HCT116 (cell line): ENCODE measurements at regions not wholly inside any gene's neighbourhood (a gene's known extent, or its start where the extent isn't known, plus 50 kb on each side); places are given as distances from the start of the nearest gene placed in this dataset.
"Not testable (repeated sequence)": the region's sequence is repeated elsewhere in the genome, so short reads cannot be mapped to it uniquely, and the experiment has no call there.

Experiments used
- ATAC-seq: fragments of 200-7000 bp; cut with Tn5 transposase; 2 replicates; pipeline ENCODE4 v1.9.1; 2020; ENCODE audit warnings: mild to moderate bottlenecking, moderate library complexity
- BruUV-seq: library from RNA; stranded (reverse); fragments of 400-500 nt; replicated peaks from 2 replicates; lab custom pipeline; 2021; lab: Mats Ljungman, UMichigan
- CTCF ChIA-PET: fragments of 300-600 bp; sonication (Branson Sonifier 250); formaldehyde crosslinking; loops from one replicate; lab custom pipeline; 2021; ENCODE audit warnings: antibody characterized with exemption; lab: Charles Lee
- POLR2A ChIA-PET: fragments of 300-600, 350-600 bp; sonication (Branson Sonifier 250); formaldehyde crosslinking; loops from one replicate; lab custom pipeline; 2021; ENCODE audit warnings: antibody characterized with exemption; lab: Charles Lee
- RAD21 ChIA-PET, 2 experiments: fragments of 300-600 bp; sonication (Branson Sonifier 250); formaldehyde crosslinking; loops; one replicate each; lab custom pipeline; 2023; ENCODE audit warnings: low total read pairs in 2 of 2; ENCODE audit not compliant: uncharacterized antibody in 2 of 2, unreplicated experiment in 2 of 2, low non-redundant PET in 1 of 2; lab: Charles Lee
- DNase-seq: peaks from one replicate; pipeline ENCODE4 v3.0.0-alpha.2; 2010; ENCODE audit warnings: low read depth, low spot score
- H2AFZ ChIP-seq: fragments of 200-600 bp; shearing (Covaris generic), sonication (generic); 2 replicates; pipeline ENCODE4 v1.6.1; 2017; ENCODE audit warnings: low read depth, mixed run types, mixed read lengths, antibody characterized with exemption, low read length; ENCODE audit not compliant: poor library complexity, severe bottlenecking
- H3K27ac ChIP-seq: 2 replicates; pipeline ENCODE4 v1.5.1; 2012; ENCODE audit warnings: low read depth, low read length
- H3K27me3 ChIP-seq: fragments of 200-600 bp; sonication (generic); 2 replicates; pipeline ENCODE4 v1.6.1; 2016; ENCODE audit warnings: mixed run types, low read length, mixed read lengths; ENCODE audit not compliant: insufficient read depth
- H3K36me3 ChIP-seq, 2 experiments: fragments of 200-500 bp in 1 of 2; fragments of 200-600 bp in 1 of 2; sonication (Bioruptor generic) in 1 of 2; sonication (generic) in 1 of 2; 2 replicates each; pipeline versions ENCODE4 v1.5.1 to v1.6.1; 2014 to 2016; ENCODE audit warnings: low read length in 2 of 2, inconsistent platforms in 1 of 2, mixed read lengths in 1 of 2, mixed run types in 1 of 2; ENCODE audit not compliant: insufficient read depth in 2 of 2, control insufficient read depth in 1 of 2
- H3K4me1 ChIP-seq, 2 experiments: fragments of 200-600 bp in 1 of 2; sonication (generic) in 1 of 2; 2 replicates each; pipeline versions ENCODE4 v1.5.1 to v1.6.1; 2012 to 2017; ENCODE audit warnings: low read length in 2 of 2, inconsistent platforms in 1 of 2, mild to moderate bottlenecking in 1 of 2, mixed read lengths in 1 of 2, mixed run types in 1 of 2, moderate library complexity in 1 of 2; ENCODE audit not compliant: insufficient read depth in 2 of 2, control insufficient read depth in 1 of 2
- H3K4me2 ChIP-seq: fragments of 200-600 bp; sonication (generic); 2 replicates; pipeline ENCODE4 v1.6.1; 2017; ENCODE audit warnings: mixed run types, low read length, mixed read lengths
- H3K4me3 ChIP-seq, 2 experiments: fragments of 200-600 bp in 1 of 2; sonication (generic) in 1 of 2; replicated peaks in 1 of 2; 2 replicates each; pipeline ENCODE4 v1.5.1; 2011 to 2016; ENCODE audit warnings: low read length in 2 of 2, control low read depth in 1 of 2, low read depth in 1 of 2, mild to moderate bottlenecking in 1 of 2, mixed read lengths in 1 of 2, mixed run types in 1 of 2
- H3K79me2 ChIP-seq: fragments of 200-600 bp; sonication (generic); 2 replicates; pipeline ENCODE4 v1.6.1; 2017; ENCODE audit warnings: mild to moderate bottlenecking, mixed run types, low read length, moderate library complexity, mixed read lengths; ENCODE audit not compliant: insufficient read depth
- H3K9ac ChIP-seq: fragments of 200-600 bp; sonication (generic); 2 replicates; pipeline ENCODE4 v1.6.1; 2016; ENCODE audit warnings: low read length, mixed read lengths
- H3K9me2 ChIP-seq: fragments of 200-600 bp; sonication (generic), shearing (Covaris generic); 2 replicates; pipeline ENCODE4 v1.6.1; 2017; ENCODE audit warnings: mixed run types, mild to moderate bottlenecking, moderate library complexity; ENCODE audit not compliant: insufficient read depth
- H3K9me3 ChIP-seq, 2 experiments: fragments of 200-500 bp in 1 of 2; fragments of 200-600 bp in 1 of 2; sonication (Bioruptor generic) in 1 of 2; sonication (generic) in 1 of 2; 2 replicates each; pipeline ENCODE4 v1.6.1; 2014 to 2017; ENCODE audit warnings: low read length in 2 of 2, mixed read lengths in 2 of 2, inconsistent platforms in 1 of 2, low read depth in 1 of 2, mild to moderate bottlenecking in 1 of 2, mixed run types in 1 of 2, moderate library complexity in 1 of 2; ENCODE audit not compliant: control insufficient read depth in 1 of 2, insufficient read depth in 1 of 2
- H4K20me1 ChIP-seq: fragments of 200-600 bp; sonication (generic), shearing (Covaris generic); 2 replicates; pipeline ENCODE4 v1.6.1; 2017; ENCODE audit warnings: mixed run types, mild to moderate bottlenecking, moderate library complexity; ENCODE audit not compliant: insufficient read depth
- ATF3 ChIP-seq: IDR thresholded peaks from 2 replicates; pipeline ENCODE4 v1.6.1; 2012
- CEBPB ChIP-seq: IDR thresholded peaks from 2 replicates; pipeline ENCODE4 v1.6.1; 2012; ENCODE audit warnings: low read depth
- CTCF ChIP-seq, 3 experiments: fragments of 200-600 bp in 1 of 3; sonication (generic) in 1 of 3; IDR thresholded peaks in 2 of 3; conservative IDR thresholded peaks in 1 of 3; 2 replicates each; pipeline ENCODE4 v1.5.1; 2012 to 2017; ENCODE audit warnings: low read depth in 2 of 3, low read length in 2 of 3, antibody characterized with exemption in 1 of 3, borderline replicate concordance in 1 of 3, control low read depth in 1 of 3, mild to moderate bottlenecking in 1 of 3, mixed read lengths in 1 of 3, mixed run types in 1 of 3, moderate library complexity in 1 of 3; ENCODE audit not compliant: insufficient read depth in 1 of 3
- EGR1 ChIP-seq: IDR thresholded peaks from 2 replicates; pipeline ENCODE4 v1.6.1; 2012; ENCODE audit warnings: low read depth
- ELF1 ChIP-seq: IDR thresholded peaks from 2 replicates; pipeline ENCODE4 v1.6.1; 2012; ENCODE audit warnings: low read depth, borderline replicate concordance
- EZH2 ChIP-seq: fragments of 200-600 bp; sonication (generic); IDR thresholded peaks from 2 replicates; pipeline ENCODE4 v1.6.1; 2017; ENCODE audit warnings: antibody characterized with exemption, mixed run types
- EZH2phosphoT487 ChIP-seq: fragments of 200-600 bp; IDR thresholded peaks from 2 replicates; pipeline ENCODE4 v1.6.1; 2018; ENCODE audit warnings: antibody characterized with exemption, borderline replicate concordance
- FOSL1 ChIP-seq: IDR thresholded peaks from 2 replicates; pipeline ENCODE4 v1.6.1; 2012; ENCODE audit warnings: low read depth
- JUND ChIP-seq: IDR thresholded peaks from 2 replicates; pipeline ENCODE4 v1.6.1; 2012
- MAX ChIP-seq: IDR thresholded peaks from 2 replicates; pipeline ENCODE4 v1.6.1; 2012
- RAD21 ChIP-seq: IDR thresholded peaks from 2 replicates; pipeline ENCODE4 v1.6.1; 2012; ENCODE audit warnings: low read depth, mild to moderate bottlenecking
- SIN3A ChIP-seq: IDR thresholded peaks from 2 replicates; pipeline ENCODE4 v1.6.1; 2012; ENCODE audit warnings: low read depth
- SP1 ChIP-seq: IDR thresholded peaks from 2 replicates; pipeline ENCODE4 v1.6.1; 2012; ENCODE audit warnings: low read depth
- TCF7L2 ChIP-seq: IDR thresholded peaks from 2 replicates; pipeline ENCODE4 v1.7.0; 2011; ENCODE audit warnings: borderline replicate concordance, inconsistent platforms; ENCODE audit not compliant: insufficient read depth, insufficient read length; ENCODE audit errors: extremely low read depth
- YY1 ChIP-seq: IDR thresholded peaks from 2 replicates; pipeline ENCODE4 v1.6.1; 2011; ENCODE audit warnings: low read length, low read depth, moderate library complexity, mild to moderate bottlenecking; ENCODE audit not compliant: insufficient replicate concordance; ENCODE audit errors: extremely low read depth
- ZBTB33 ChIP-seq: IDR thresholded peaks from 2 replicates; pipeline ENCODE4 v1.6.1; 2011; ENCODE audit warnings: mild to moderate bottlenecking, low read length, moderate library complexity; ENCODE audit not compliant: insufficient replicate concordance; ENCODE audit errors: extremely low read depth
- ZFX ChIP-seq: fragments of 450-650 bp; IDR thresholded peaks from 2 replicates; pipeline ENCODE4 v1.6.1; 2017
- ZNF274 ChIP-seq: fragments of 200-500 bp; sonication (Bioruptor generic); IDR thresholded peaks from 2 replicates; pipeline ENCODE4 v1.6.1; 2014; ENCODE audit warnings: mild to moderate bottlenecking, low read depth, low read length, inconsistent platforms
- intact Hi-C: fragments of 100-400 bp; cut with micrococcal nuclease; formaldehyde crosslinking; loops from 2 replicates; pipeline ENCODE4 v1.10.0; 2022

GRCh38 chr7:125181569-125182267, 252.1 kb upstream of the POT1 start:
- H3K27me3 ChIP-seq, H3K4me3 ChIP-seq, ATAC-seq, H3K36me3 ChIP-seq, RAD21 ChIA-PET, H3K4me1 ChIP-seq, DNase-seq, H3K9ac ChIP-seq, H3K27ac ChIP-seq, CTCF ChIA-PET, H3K4me2 ChIP-seq, POLR2A ChIA-PET, H3K9me2 ChIP-seq, BruUV-seq, H2AFZ ChIP-seq, H3K9me3 ChIP-seq, intact Hi-C loops, H4K20me1 ChIP-seq, H3K79me2 ChIP-seq: not testable (repeated sequence)

GRCh38 chr7:125173571-125173970, 243.9 kb upstream of the POT1 start:
- ATAC-seq (no peak), DNase-seq (no peak)
- RAD21 ChIA-PET = no interaction called here
- Histone ChIP-seq H3K4me1 (no peaks in the 10 kb centered on the region), H4K20me1 (no peaks in the 10 kb centered on the region), H3K27ac (no peak overlapping the region), H3K79me2 (no peaks in the 10 kb centered on the region), H3K9me3 (no peaks in the 10 kb centered on the region), H3K9ac (no peak overlapping the region), H3K36me3 (no peaks in the 10 kb centered on the region), H3K27me3 (no peaks in the 10 kb centered on the region), H3K4me2 (no peak overlapping the region), H3K9me2 (no peaks in the 10 kb centered on the region), H3K4me3 (no peak overlapping the region), H2AFZ (no peak overlapping the region)
- BruUV-seq = no TSS peak
- intact Hi-C loops = no loop called here
- POLR2A ChIA-PET = no interaction called here
- CTCF ChIA-PET = no interaction called here
- no peak for TF ChIP-seq MAX
- no peak for TF ChIP-seq SIN3A
- no peak for TF ChIP-seq EZH2phosphoT487
- TF ChIP-seq CTCF (IDR thresholded peaks at IDR 0.05 in 2 of 3, conservative IDR thresholded peaks at IDR 0.05 in 1 of 3; ENCODE audit: borderline replicate concordance in 1 of 3, insufficient read depth in 1 of 3, low read depth in 2 of 3, low read length in 2 of 3) = no peak
- no peak for TF ChIP-seq CEBPB
- TF ChIP-seq ZNF274 = no peak
- TF ChIP-seq ATF3 = no peak
- no peak for TF ChIP-seq ELF1
- TF ChIP-seq TCF7L2 = no peak
- no peak for TF ChIP-seq YY1
- no peak for TF ChIP-seq EGR1
- TF ChIP-seq RAD21 = no peak
- TF ChIP-seq ZBTB33 = no peak
- no peak for TF ChIP-seq EZH2
- TF ChIP-seq ZFX = no peak
- TF ChIP-seq JUND = no peak
- TF ChIP-seq FOSL1 = no peak
- no peak for TF ChIP-seq SP1
